Epithelial cell of esophagus (primary cell): ENCODE measurements at regions not wholly inside any gene's neighbourhood (a gene's known extent, or its start where the extent isn't known, plus 50 kb on each side); places are given as distances from the start of the nearest gene placed in this dataset.
"Not testable (repeated sequence)": the region's sequence is repeated elsewhere in the genome, so short reads cannot be mapped to it uniquely, and the experiment has no call there.

ENCODE experiments used
- DNase-seq: peaks from one replicate; pipeline ENCODE4 v3.0.0; 2010; ENCODE audit warnings: low read depth
- H3K4me3 ChIP-seq: 2 replicates; pipeline ENCODE4 v1.5.1; 2011; ENCODE audit warnings: mild to moderate bottlenecking, low read length, control low read depth
- CTCF ChIP-seq: IDR thresholded peaks from 2 replicates; pipeline ENCODE4 v1.5.1; 2011; ENCODE audit warnings: low read depth, mild to moderate bottlenecking, low read length, control low read depth, inconsistent platforms; ENCODE audit not compliant: insufficient read depth; ENCODE audit errors: missing control alignments

GRCh38 chr11:28799316-28799715, 691.1 kb downstream of the METTL15 start:
- no peak for TF ChIP-seq CTCF
- H3K4me3 ChIP-seq: no peak overlapping the region
- DNase-seq: peak; percentile 54

GRCh38 chr11:28798286-28798685, 690.1 kb downstream of the METTL15 start:
- no peak for DNase-seq
- no peak for TF ChIP-seq CTCF
- H3K4me3 ChIP-seq: no peak overlapping the region

- H3K4me3 ChIP-seq: no peak overlapping the region
- TF ChIP-seq CTCF: no peak
- DNase-seq: no peak
Observed at GRCh38 chr11:28797536-28797935, 689.3 kb downstream of the METTL15 start.

- TF ChIP-seq CTCF: no peak
- no peak overlapping the region for H3K4me3 ChIP-seq
- no peak for DNase-seq
Observed at GRCh38 chr11:28794405-28794804, 686.2 kb downstream of the METTL15 start.

GRCh38 chr11:28793282-28793738, 685.1 kb downstream of the METTL15 start:
- TF ChIP-seq CTCF: no peak
- no peak overlapping the region for H3K4me3 ChIP-seq
- DNase-seq: no peak

GRCh38 chr11:28792856-28793255, 684.7 kb downstream of the METTL15 start:
- no peak for DNase-seq
- no peak for TF ChIP-seq CTCF
- no peak overlapping the region for H3K4me3 ChIP-seq

GRCh38 chr11:28787897-28788296, 679.7 kb downstream of the METTL15 start:
- not testable (repeated sequence) for H3K4me3 ChIP-seq
- DNase-seq: peak; percentile 4

- H3K4me3 ChIP-seq: no peak overlapping the region
- TF ChIP-seq CTCF: no peak
- DNase-seq: no peak
Observed at GRCh38 chr11:28777126-28777525, 668.9 kb downstream of the METTL15 start.
